K562 (cell line): ENCODE measurements at regions not wholly inside any gene's neighbourhood (a gene's known extent, or its start where the extent isn't known, plus 50 kb on each side); places are given as distances from the start of the nearest gene placed in this dataset.

Experiments used
- BDP1 ChIP-seq: IDR thresholded peaks from 3 replicates; pipeline ENCODE4 v1.6.1; 2011; ENCODE audit not compliant: insufficient read length, insufficient read depth
- FUS ChIP-seq: fragments of 200-400 bp; formaldehyde crosslinking; optimal IDR thresholded peaks from 2 replicates; pipeline ENCODE3; 2017; ENCODE audit warnings: low read depth, low read length
- RNF2 ChIP-seq: sonication (generic); IDR thresholded peaks from 2 replicates; pipeline ENCODE4 v1.6.1; 2016
- ZNF232 ChIP-seq: sonication (generic); formaldehyde crosslinking; IDR thresholded peaks from 2 replicates; pipeline ENCODE4 v1.8.0; 2022; ENCODE audit warnings: mild to moderate bottlenecking, missing genetic modification reagents
- ZNF263 ChIP-seq: sonication (generic); formaldehyde crosslinking; IDR thresholded peaks from 2 replicates; pipeline ENCODE4 v1.8.0; 2022; ENCODE audit warnings: mild to moderate bottlenecking, missing genetic modification reagents, borderline replicate concordance
- ZNF274 ChIP-seq: IDR thresholded peaks from 2 replicates; pipeline ENCODE4 v1.6.1; 2011; ENCODE audit warnings: low read depth, mild to moderate bottlenecking, low read length, moderate library complexity, borderline replicate concordance
- ZNF408 ChIP-seq: fragments of 250-450 bp; sonication (Bioruptor Pico); IDR thresholded peaks from 2 replicates; pipeline ENCODE4 v1.4.0; 2020; ENCODE audit warnings: low read depth, mild to moderate bottlenecking, moderate library complexity
- TF ChIP-seq, protein P1 (sequence below), 3 experiments: fragments of 200-800 bp in 1 of 3; fragments of 250-450 bp in 1 of 3; fragments of 450-650 bp in 1 of 3; sonication (Bioruptor Pico) in 1 of 3; sonication (Bioruptor generic) in 1 of 3; formaldehyde crosslinking in 1 of 3; IDR thresholded peaks; 2 replicates each; pipeline versions ENCODE4 v1.6.1 to v1.8.0; 2016 to 2022; ENCODE audit warnings: mild to moderate bottlenecking in 2 of 3, missing genetic modification characterization in 2 of 3, missing compliant biosample characterization in 1 of 3, moderate library complexity in 1 of 3
- TF ChIP-seq, protein P2 (sequence below): IDR thresholded peaks from 2 replicates; pipeline ENCODE4 v1.6.1; 2011; ENCODE audit warnings: borderline replicate concordance, low read depth, mild to moderate bottlenecking, moderate library complexity, low read length; ENCODE audit not compliant: insufficient read depth, poor library complexity, severe bottlenecking

DNA sequence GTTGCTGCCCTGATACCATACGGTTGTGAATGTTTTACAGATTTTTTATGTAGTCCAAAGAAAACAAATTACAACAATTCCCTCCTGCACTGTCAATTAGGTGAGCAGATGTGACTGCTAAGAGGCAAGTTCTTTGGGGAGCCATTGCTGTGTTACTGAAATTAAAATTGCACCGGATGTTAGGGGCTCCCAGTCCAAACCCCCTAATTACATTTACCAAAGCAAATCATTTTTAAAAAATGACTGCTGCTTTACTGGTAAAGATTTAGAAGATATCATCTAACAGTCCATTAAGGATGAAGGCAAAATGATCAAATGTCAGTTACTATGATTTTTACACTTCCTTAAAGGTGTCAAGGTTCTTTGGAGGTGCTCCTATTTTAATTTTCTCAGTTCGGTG, 70.1 kb upstream of the CSRP2 start (continued):
- no peak for TF ChIP-seq ZNF408 (CRISPR knock-in tag)
- TF ChIP-seq, protein P1, sequence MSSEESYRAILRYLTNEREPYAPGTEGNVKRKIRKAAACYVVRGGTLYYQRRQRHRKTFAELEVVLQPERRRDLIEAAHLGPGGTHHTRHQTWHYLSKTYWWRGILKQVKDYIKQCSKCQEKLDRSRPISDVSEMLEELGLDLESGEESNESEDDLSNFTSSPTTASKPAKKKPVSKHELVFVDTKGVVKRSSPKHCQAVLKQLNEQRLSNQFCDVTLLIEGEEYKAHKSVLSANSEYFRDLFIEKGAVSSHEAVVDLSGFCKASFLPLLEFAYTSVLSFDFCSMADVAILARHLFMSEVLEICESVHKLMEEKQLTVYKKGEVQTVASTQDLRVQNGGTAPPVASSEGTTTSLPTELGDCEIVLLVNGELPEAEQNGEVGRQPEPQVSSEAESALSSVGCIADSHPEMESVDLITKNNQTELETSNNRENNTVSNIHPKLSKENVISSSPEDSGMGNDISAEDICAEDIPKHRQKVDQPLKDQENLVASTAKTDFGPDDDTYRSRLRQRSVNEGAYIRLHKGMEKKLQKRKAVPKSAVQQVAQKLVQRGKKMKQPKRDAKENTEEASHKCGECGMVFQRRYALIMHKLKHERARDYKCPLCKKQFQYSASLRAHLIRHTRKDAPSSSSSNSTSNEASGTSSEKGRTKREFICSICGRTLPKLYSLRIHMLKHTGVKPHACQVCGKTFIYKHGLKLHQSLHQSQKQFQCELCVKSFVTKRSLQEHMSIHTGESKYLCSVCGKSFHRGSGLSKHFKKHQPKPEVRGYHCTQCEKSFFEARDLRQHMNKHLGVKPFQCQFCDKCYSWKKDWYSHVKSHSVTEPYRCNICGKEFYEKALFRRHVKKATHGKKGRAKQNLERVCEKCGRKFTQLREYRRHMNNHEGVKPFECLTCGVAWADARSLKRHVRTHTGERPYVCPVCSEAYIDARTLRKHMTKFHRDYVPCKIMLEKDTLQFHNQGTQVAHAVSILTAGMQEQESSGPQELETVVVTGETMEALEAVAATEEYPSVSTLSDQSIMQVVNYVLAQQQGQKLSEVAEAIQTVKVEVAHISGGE (CRISPR knock-in tag; IDR thresholded peaks at IDR 0.05), result no peak
- no peak for TF ChIP-seq BDP1
- TF ChIP-seq, protein P2, sequence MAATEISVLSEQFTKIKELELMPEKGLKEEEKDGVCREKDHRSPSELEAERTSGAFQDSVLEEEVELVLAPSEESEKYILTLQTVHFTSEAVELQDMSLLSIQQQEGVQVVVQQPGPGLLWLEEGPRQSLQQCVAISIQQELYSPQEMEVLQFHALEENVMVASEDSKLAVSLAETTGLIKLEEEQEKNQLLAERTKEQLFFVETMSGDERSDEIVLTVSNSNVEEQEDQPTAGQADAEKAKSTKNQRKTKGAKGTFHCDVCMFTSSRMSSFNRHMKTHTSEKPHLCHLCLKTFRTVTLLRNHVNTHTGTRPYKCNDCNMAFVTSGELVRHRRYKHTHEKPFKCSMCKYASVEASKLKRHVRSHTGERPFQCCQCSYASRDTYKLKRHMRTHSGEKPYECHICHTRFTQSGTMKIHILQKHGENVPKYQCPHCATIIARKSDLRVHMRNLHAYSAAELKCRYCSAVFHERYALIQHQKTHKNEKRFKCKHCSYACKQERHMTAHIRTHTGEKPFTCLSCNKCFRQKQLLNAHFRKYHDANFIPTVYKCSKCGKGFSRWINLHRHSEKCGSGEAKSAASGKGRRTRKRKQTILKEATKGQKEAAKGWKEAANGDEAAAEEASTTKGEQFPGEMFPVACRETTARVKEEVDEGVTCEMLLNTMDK, result no peak
- no peak for TF ChIP-seq ZNF263 (CRISPR knock-in tag)
- TF ChIP-seq RNF2, result no peak
- no peak for TF ChIP-seq FUS
- TF ChIP-seq ZNF232 (CRISPR knock-in tag), result no peak
- no peak for TF ChIP-seq ZNF274
